LNCAP (cell line): ENCODE measurements at regions not wholly inside any gene's neighbourhood (a gene's known extent, or its start where the extent isn't known, plus 50 kb on each side); places are given as distances from the start of the nearest gene placed in this dataset.

Experiments used
- CTCF ChIP-seq: fragments of 450-650 bp; IDR thresholded peaks from 2 replicates; pipeline ENCODE4 v1.5.1; 2017; ENCODE audit warnings: mild to moderate bottlenecking

GRCh38 chr6:140601021-140601808, 1226.8 kb upstream of the CITED2 start:
- TF ChIP-seq CTCF: no peak

GRCh38 chr6:140599916-140600315, 1225.5 kb upstream of the CITED2 start:
- TF ChIP-seq CTCF: no peak

GRCh38 chr6:140597181-140597580, 1222.7 kb upstream of the CITED2 start:
- no peak for TF ChIP-seq CTCF

GRCh38 chr6:140594806-140595128, 1220.3 kb upstream of the CITED2 start:
- TF ChIP-seq CTCF: no peak

- no peak for TF ChIP-seq CTCF
These were observed 1218.4 kb upstream of the CITED2 start for GRCh38 chr6:140592877-140593276.

- no peak for TF ChIP-seq CTCF
These were observed 1216.2 kb upstream of the CITED2 start for GRCh38 chr6:140590641-140591040.

GRCh38 chr6:140586426-140587061, 1212.1 kb upstream of the CITED2 start:
- no peak for TF ChIP-seq CTCF
